ENCODE measurements at regions not wholly inside any gene's neighbourhood (a gene's known extent, or its start where the extent isn't known, plus 50 kb on each side); places are given as distances from the start of the nearest gene placed in this dataset.

GRCh38 chr5:175285261-175285660 lies 158.7 kb downstream of the DRD1 start:
- peak; percentile 48 for DNase-seq (ENCODE audit: low spot score)

GRCh38 chr5:175284806-175285205 lies 159.2 kb downstream of the DRD1 start:
- DNase-seq (ENCODE audit: low spot score): no peak

DNA sequence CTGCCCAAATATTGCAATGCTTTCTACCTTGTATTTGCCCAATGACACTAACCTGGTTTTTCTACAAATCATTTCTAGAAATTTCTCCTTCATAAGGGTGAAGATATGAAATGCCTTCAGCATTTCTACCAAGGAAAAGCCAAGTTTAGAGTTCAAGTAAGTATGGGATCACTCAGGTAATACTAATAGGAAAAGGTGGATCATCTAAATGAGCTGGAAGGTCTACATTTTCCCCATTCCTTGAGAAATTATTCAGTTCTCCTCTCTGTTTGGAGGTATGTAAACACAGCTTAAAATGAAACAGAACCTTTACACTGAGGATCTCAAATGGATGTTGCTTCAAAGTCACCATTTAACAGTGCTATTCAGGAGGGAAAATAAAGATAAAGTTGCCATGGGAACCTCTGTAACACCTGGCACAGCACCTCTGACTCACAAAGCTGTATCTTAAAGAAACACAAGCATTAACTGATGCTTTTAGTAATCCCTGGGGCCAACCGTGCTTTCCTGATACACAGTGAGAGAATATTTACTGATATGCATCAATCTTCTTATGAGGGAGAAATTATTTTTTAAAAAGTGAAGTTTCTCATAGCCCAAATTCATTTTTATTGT lies 161.3 kb downstream of the DRD1 start:
- DNase-seq (ENCODE audit: low spot score): peak; percentile 83

GRCh38 chr5:175281714-175282113 lies 162.3 kb downstream of the DRD1 start:
- no peak for DNase-seq (ENCODE audit: low spot score)

- no peak for DNase-seq (ENCODE audit: low spot score)
These were observed 162.7 kb downstream of the DRD1 start for GRCh38 chr5:175281257-175281656.

- no peak for DNase-seq (ENCODE audit: low spot score)
These were observed 164.5 kb downstream of the DRD1 start for GRCh38 chr5:175279506-175279905.

DNA sequence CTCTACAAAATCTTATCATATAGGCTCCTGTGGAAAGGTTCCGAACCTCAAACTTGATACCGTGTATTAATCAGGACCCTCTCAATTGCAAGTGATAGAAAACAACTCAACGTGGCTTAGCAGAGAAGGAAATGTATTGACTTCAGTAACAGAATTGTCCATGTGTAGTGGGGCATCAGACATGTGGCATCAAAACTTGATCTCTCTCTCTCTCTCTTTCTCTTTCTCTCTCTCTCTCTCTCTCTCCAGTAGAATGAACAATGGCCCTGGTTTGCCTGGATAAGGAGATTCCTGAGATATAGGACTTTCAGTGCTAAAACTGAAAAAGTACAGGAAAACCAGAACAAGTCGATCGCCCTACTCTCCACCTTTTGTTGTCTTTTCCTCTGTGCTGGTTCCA lies 168.2 kb downstream of the DRD1 start:
- DNase-seq (ENCODE audit: low spot score): no peak

DNA sequence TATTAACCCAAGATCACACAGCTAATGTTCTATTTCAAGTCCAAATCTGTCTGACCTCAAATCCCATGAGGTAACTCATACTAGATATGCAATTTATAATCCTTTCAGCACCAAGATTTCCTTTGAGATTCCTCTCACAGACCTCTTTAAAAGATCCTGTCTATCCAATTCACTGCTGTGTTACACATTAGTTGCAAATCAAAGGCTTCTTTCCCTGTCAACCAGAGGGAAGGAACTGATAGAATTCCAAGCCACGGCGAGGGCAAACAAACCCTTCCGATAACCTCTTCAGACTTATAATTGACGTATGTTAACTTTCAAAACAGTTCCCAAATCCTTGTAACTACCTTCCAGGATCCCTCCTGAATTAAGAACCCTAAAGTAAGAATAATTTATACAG lies 168.9 kb downstream of the DRD1 start:
- DNase-seq (ENCODE audit: low spot score): no peak

DNA sequence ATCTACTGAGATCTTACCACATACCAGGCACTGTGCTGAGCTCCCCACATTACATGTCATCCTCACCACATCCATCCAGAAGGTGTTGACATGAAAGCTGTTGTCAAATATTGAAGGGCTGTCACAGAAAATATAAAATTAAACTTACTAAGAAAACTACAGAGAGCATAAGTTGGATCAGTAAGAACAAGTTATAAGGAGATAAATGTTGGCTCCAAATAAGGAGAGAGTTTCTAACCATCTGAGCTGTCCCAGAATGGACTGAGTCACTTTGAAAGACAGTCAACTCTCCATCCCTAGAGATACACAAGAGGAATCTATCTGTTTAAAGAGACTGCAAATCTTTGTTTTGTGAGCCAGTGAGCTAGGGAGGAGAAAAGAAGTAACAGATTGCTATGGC lies 169.8 kb downstream of the DRD1 start:
- no peak for DNase-seq (ENCODE audit: low spot score)

DNA sequence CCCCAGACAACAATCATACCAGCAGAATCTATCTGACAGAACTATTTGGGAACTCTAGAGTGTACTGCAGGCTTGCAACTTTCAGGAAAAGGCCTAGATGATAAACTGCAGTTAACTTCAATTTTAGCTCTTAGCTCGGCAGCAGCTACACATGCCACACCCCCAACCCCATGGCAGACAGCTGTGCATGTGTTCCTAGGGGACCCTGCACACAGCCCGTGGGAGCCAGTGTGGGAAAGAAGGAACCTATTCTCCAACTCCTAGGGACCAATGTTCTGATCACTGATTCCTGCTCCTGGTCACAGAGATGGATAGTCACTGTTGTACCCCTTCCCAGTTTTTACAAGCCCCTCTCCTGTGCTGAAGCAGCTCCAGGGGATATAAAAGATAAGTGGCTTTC lies 179.6 kb downstream of the DRD1 start:
- no peak for DNase-seq (ENCODE audit: low spot score)

DNA sequence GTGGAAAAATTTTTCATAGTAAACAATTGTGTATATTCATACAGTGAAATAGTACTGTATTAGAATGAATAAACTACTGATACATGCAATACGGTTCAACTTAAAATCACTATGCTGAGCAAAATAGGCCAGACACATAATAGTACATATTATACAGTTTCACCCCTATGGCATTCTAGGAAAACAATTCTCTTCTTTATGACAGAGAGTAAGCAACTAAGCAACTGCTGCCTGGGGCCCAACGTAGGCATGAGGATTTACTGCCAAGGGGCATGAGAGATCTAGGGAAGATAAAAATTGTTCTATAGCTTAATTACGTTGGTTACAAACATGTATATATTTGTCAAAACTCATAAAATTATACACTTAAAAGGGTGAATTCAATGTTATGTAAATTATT lies 180.2 kb downstream of the DRD1 start:
- DNase-seq (ENCODE audit: low spot score): no peak

GRCh38 chr5:175261526-175261925 lies 182.5 kb downstream of the DRD1 start:
- no peak for DNase-seq (ENCODE audit: low spot score)

DNA sequence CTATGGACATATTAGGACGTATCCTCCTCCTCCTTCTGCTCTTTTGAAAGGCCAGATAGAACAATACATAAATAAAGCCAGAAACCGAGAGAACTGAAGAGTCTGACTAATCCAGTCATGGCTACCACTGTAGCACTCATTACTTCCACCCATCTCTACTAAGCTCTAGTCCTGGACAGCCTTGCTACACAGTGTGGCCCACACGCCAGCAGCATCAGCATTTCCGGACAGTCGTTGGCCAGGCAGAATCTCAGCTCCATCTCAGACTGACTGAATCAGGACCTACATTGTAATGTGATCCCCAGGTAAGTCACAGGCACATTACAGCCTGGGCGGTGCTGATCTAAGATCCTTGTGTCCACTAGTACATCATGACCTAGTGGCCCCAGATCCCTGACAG lies 182.9 kb downstream of the DRD1 start:
- DNase-seq (ENCODE audit: low spot score): no peak

GRCh38 chr5:175257847-175258194 lies 186.2 kb downstream of the DRD1 start:
- DNase-seq (ENCODE audit: low spot score): no peak

DNA sequence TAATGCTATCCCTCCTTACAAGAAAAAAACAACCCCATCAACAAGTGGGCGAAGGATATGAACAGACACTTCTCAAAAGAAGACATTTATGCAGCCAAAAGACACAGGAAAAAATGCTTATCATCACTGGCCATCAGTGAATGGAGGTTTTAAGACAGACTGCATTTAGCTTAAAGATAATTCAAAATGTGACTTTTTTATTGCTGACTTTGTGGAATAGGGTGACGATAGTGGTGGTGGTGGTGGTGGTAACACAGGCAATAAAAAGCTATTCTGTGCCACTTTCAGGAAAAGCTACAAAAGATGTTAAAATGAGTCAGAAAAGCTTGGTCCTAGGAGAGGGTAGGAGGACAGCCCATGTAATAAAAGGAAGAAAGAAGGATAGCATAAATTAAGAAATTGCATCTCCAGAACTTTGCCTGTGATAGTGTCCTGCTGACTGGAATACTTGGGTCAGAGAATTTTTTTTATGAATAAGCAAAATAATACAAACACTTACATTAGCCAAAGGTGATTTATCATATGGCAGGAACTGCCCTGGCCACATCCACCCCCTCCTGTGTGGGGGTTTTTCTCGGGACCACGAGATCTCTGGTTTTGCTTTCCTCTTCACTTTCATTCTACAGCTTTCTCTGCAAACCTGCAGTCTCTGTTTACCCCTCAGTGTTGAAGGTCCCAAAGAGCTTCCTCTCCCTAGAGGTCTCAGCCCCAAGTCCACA lies 186.7 kb downstream of the DRD1 start:
- DNase-seq (ENCODE audit: low spot score): no peak

GRCh38 chr5:175254155-175254554 lies 189.8 kb downstream of the DRD1 start:
- DNase-seq (ENCODE audit: low spot score): no peak

DNA sequence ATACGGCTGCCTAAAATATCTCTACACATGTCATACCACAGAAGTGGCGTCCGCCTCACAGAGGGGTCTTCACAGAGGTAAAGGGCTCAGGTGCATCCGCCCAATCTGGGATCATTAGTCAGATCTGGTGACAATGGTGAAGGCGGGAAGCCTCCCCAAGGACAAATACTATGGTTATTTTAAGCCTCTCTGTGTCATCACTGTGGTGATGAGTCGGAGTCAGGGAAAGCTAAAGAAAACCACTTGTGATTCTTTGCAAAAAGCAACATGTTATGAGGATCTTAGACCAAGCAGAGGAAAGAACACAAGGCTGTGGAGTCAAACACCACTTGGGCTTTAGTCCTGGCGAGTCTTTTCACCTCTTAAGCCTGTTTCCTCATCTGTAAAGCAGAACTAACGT lies 190.4 kb downstream of the DRD1 start:
- no peak for DNase-seq (ENCODE audit: low spot score)

DNA sequence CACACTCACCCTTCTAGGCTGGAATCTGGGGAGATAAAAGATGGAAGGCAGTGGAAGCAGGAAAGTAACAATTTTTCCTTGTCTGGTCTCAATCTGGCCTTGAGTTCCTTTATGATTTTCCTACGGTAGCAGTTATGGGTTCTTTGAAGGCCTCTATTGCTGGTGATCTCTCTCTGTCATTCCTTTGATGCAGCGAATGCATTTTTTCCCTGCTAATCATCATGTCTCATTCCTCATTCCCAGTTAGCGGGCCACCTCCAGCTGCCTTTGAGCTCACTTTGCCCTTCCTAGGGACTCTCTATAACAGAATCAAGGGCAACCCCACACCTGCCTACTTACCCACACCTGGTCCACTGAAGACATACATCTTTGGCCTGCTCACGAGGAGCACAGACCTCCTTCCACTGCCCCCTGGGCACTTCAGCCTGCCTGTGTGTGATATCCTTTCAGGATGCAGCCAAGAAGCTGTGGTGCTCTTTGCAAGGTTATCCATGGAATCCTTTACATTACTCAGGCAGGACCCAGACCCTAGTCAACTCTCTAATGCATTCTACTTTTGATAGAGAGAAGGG lies 191.7 kb downstream of the DRD1 start:
- DNase-seq (ENCODE audit: low spot score): no peak

- no peak for DNase-seq (ENCODE audit: low spot score)
These were observed 193.6 kb downstream of the DRD1 start for GRCh38 chr5:175250426-175250825.

- no peak for DNase-seq (ENCODE audit: low spot score)
These were observed 195.5 kb downstream of the DRD1 start for GRCh38 chr5:175248416-175248905.

DNA sequence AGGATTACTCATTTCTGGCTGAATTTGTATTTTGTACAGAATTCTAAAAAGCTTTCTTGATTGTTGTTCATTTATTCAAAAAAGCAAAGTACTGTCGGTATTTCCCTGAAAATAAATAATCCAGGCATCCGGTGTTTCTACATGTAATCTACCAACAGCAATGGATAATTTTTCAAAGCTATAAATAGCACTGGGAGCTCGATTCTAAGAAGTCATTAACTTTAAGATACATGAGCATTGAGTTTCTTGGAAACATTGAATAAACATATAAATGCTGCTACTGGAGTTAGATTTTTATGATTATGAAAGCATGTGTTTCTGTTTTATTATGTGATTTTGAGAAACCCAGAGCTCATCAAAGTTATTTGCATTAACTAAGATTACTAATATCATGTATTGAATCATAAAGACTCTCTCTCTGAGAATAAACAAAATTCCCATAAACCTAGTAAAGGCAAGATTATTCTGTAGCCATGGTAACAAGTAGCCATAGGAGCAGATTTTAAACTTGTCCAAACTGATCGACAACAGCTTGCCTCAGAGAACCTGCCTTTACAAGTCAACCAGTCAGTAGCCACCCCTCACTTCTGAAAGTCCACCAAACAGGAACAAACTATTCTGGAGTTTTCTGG lies 197.0 kb downstream of the DRD1 start:
- DNase-seq (ENCODE audit: low spot score): no peak

DNA sequence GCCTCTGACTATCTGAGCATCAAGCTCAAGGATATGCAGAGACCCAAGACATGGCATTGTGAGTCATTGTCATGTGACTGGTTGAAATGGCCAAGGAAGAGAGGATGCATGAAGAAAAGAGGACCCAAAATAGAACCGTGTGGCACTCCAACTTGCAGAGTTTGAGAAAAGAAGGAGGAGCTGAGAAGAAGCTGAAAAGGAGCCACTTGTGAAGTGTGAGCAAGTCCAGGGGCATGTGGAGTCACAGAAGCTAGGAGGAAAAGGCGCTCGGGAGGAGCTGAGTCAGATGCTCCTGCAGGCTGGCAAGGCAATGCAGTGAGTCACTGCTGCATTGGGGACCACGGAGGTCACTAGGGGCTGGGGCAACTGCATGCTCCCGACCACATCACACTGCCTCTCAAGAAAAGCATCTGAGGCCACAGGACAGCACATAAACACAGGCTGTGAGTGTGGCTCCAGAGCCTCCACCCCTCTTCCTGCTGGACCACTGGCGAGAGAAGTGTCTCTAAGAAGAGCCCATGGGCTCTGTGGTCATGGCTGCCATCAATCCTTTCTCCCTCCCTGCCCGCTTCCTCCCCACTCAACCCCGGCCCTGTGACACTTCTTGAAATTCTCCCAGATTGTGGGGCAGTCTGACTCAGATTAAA lies 197.6 kb downstream of the DRD1 start:
- peak; percentile 34 for DNase-seq (ENCODE audit: low spot score)
